ENCODE measurements at regions not wholly inside any gene's neighbourhood (a gene's known extent, or its start where the extent isn't known, plus 50 kb on each side); places are given as distances from the start of the nearest gene placed in this dataset.

DNA sequence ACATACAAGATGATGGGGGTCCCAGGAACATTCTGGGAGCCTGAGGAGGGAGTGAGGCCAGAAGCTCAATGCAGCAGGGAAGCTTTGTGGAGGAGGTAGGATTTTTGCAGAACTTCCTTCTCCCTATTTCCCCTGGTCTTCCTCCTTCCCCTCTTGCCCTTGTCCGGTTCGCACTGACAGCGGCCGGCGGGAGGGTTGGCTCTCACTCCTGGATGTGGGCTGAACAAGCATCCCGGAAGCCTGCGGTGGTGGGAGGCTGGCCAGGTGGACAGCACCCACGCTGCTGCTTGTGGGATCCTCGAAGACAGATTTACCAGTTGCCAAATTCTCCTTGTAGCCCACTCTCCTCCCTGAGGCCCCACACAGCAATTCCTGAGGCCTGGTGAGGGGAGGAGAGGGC, 112.2 kb downstream of the KCNA5 start:
- TF ChIP-seq, protein P1, sequence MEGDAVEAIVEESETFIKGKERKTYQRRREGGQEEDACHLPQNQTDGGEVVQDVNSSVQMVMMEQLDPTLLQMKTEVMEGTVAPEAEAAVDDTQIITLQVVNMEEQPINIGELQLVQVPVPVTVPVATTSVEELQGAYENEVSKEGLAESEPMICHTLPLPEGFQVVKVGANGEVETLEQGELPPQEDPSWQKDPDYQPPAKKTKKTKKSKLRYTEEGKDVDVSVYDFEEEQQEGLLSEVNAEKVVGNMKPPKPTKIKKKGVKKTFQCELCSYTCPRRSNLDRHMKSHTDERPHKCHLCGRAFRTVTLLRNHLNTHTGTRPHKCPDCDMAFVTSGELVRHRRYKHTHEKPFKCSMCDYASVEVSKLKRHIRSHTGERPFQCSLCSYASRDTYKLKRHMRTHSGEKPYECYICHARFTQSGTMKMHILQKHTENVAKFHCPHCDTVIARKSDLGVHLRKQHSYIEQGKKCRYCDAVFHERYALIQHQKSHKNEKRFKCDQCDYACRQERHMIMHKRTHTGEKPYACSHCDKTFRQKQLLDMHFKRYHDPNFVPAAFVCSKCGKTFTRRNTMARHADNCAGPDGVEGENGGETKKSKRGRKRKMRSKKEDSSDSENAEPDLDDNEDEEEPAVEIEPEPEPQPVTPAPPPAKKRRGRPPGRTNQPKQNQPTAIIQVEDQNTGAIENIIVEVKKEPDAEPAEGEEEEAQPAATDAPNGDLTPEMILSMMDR (IDR thresholded peaks at IDR 0.05), result no peak
- TF ChIP-seq EZH2phosphoT487 (IDR thresholded peaks at IDR 0.05), result no peak
